ENCODE measurements at regions not wholly inside any gene's neighbourhood (a gene's known extent, or its start where the extent isn't known, plus 50 kb on each side); places are given as distances from the start of the nearest gene placed in this dataset.

GRCh38 chr14:52131640-52132320 lies 62.9 kb upstream of the NID2 start:
- TF ChIP-seq EZH2 (IDR thresholded peaks at IDR 0.05; ENCODE audit: insufficient read depth, low read length) (no peak), CTCF (IDR thresholded peaks at IDR 0.05; ENCODE audit: insufficient read depth, low read depth, low read length) (peak; percentile 87)
